Upper lobe of right lung (tissue), 1 donor: ENCODE measurements at regions not wholly inside any gene's neighbourhood (a gene's known extent, or its start where the extent isn't known, plus 50 kb on each side); places are given as distances from the start of the nearest gene placed in this dataset.
"Not testable (repeated sequence)": the region's sequence is repeated elsewhere in the genome, so short reads cannot be mapped to it uniquely, and the experiment has no call there.

Source experiments
- ATAC-seq: fragments of 200-7000 bp; cut with Tn5 transposase; one replicate; pipeline ENCODE4 v1.9.1; 2020; ENCODE audit warnings: mild to moderate bottlenecking, moderate library complexity
- DNase-seq: peaks from one replicate; pipeline ENCODE4 v3.0.0-alpha.2; 2020
- H3K27ac ChIP-seq: fragments of 200-600 bp; one replicate; pipeline ENCODE4 v1.8.0; 2022
- H3K27me3 ChIP-seq: fragments of 200-600 bp; one replicate; pipeline ENCODE4 v1.8.0; 2022; ENCODE audit warnings: mild to moderate bottlenecking
- H3K36me3 ChIP-seq: fragments of 200-600 bp; one replicate; pipeline ENCODE4 v1.8.0; 2022
- H3K4me1 ChIP-seq: fragments of 200-600 bp; one replicate; pipeline ENCODE4 v1.8.0; 2022
- H3K4me3 ChIP-seq: fragments of 200-600 bp; one replicate; pipeline ENCODE4 v1.8.0; 2022; ENCODE audit warnings: mild to moderate bottlenecking
- H3K9me3 ChIP-seq: fragments of 200-600 bp; one replicate; pipeline ENCODE4 v1.8.0; 2022
- CTCF ChIP-seq: fragments of 200-600 bp; IDR thresholded peaks from one replicate; pipeline ENCODE4 v1.8.0; 2022; ENCODE audit warnings: antibody characterized with exemption
- intact Hi-C: fragments of 100-400 bp; cut with DNase I; formaldehyde crosslinking; loops from one replicate; pipeline ENCODE4 v1.11.0; 2022
- donor health status: DM: no; HTN: yes; CAD: no; lungs with severe emphysema.

GRCh38 chr5:125912028-125912427 is 511.2 kb upstream of the GRAMD2B start:
- intact Hi-C loops: no loop called here
- no peaks in the 10 kb centered on the region for H3K36me3 ChIP-seq

GRCh38 chr5:125913200-125913599 is 510.0 kb upstream of the GRAMD2B start:
- Histone ChIP-seq H3K36me3 (no peaks in the 10 kb centered on the region), H3K27ac (no peak overlapping the region), H3K4me3 (no peak overlapping the region), H3K27me3 (no peaks in the 10 kb centered on the region), H3K4me1 (no peaks in the 10 kb centered on the region), H3K9me3 (peaks cover 3% of the 10 kb centered on the region)
- intact Hi-C loops: no loop called here
- ATAC-seq (no peak), DNase-seq (no peak)
- TF ChIP-seq CTCF: no peak

More at GRCh38 chr5:125912028-125912427, 511.2 kb upstream of the GRAMD2B start:
- ATAC-seq: no peak
- Histone ChIP-seq H3K4me1 (no peaks in the 10 kb centered on the region), H3K9me3 (peaks cover 3% of the 10 kb centered on the region), H3K27me3 (no peaks in the 10 kb centered on the region), H3K4me3 (no peak overlapping the region), H3K27ac (no peak overlapping the region)
- TF ChIP-seq CTCF: no peak
- DNase-seq: no peak

GRCh38 chr5:125914471-125914870 is 508.7 kb upstream of the GRAMD2B start:
- no peak for ATAC-seq
- Histone ChIP-seq H3K27ac (no peak overlapping the region), H3K4me1 (no peaks in the 10 kb centered on the region), H3K27me3 (no peaks in the 10 kb centered on the region), H3K4me3 (no peak overlapping the region), H3K36me3 (no peaks in the 10 kb centered on the region), H3K9me3 (peaks cover 3% of the 10 kb centered on the region)
- DNase-seq: no peak
- no peak for TF ChIP-seq CTCF
- intact Hi-C loops: no loop called here

- H3K9me3 ChIP-seq, ATAC-seq, H3K27me3 ChIP-seq, H3K4me3 ChIP-seq, H3K27ac ChIP-seq, intact Hi-C loops, H3K36me3 ChIP-seq, H3K4me1 ChIP-seq: not testable (repeated sequence)
- DNase-seq: peak; percentile 46
These were observed 499.3 kb upstream of the GRAMD2B start for GRCh38 chr5:125923958-125924357.

- Histone ChIP-seq H3K4me1 (no peaks in the 10 kb centered on the region), H3K36me3 (no peaks in the 10 kb centered on the region), H3K27ac (no peak overlapping the region), H3K27me3 (no peaks in the 10 kb centered on the region), H3K9me3 (no peaks in the 10 kb centered on the region), H3K4me3 (no peak overlapping the region)
- no peak for ATAC-seq
- no peak for DNase-seq
- TF ChIP-seq CTCF: no peak
- intact Hi-C loops: no loop called here
These were observed 497.0 kb upstream of the GRAMD2B start for GRCh38 chr5:125926172-125926571.

- intact Hi-C loops: no loop called here
- no peak for ATAC-seq
- Histone ChIP-seq H3K4me1 (no peaks in the 10 kb centered on the region), H3K27ac (no peak overlapping the region), H3K9me3 (no peaks in the 10 kb centered on the region), H3K4me3 (no peak overlapping the region), H3K27me3 (no peaks in the 10 kb centered on the region), H3K36me3 (no peaks in the 10 kb centered on the region)
- no peak for DNase-seq
- no peak for TF ChIP-seq CTCF
These were observed 494.5 kb upstream of the GRAMD2B start for GRCh38 chr5:125928663-125929062.
